IMR-90 (cell line): ENCODE measurements at regions not wholly inside any gene's neighbourhood (a gene's known extent, or its start where the extent isn't known, plus 50 kb on each side); places are given as distances from the start of the nearest gene placed in this dataset.

Source experiments
- ATAC-seq: fragments of 200-7000 bp; cut with Tn5 transposase; 2 replicates; pipeline ENCODE4 v1.9.1; 2020; ENCODE audit warnings: low read depth, mild to moderate bottlenecking, moderate library complexity
- BruUV-seq: library from RNA; stranded (reverse); fragments of 400-500 nt; replicated peaks from 2 replicates; lab custom pipeline; 2021; lab: Mats Ljungman, UMichigan
- CTCF ChIA-PET: fragments of 300-600 bp; formaldehyde crosslinking; extraction: SDS; loops from one replicate; lab custom pipeline; 2021; ENCODE audit warnings: antibody characterized with exemption; lab: Yijun Ruan, JAX
- POLR2A ChIA-PET: fragments of 300-600 bp; sonication (Branson Sonifier 250); formaldehyde crosslinking; loops from one replicate; lab custom pipeline; 2022; ENCODE audit warnings: antibody characterized with exemption; ENCODE audit not compliant: unreplicated experiment; lab: Charles Lee
- DNase-seq: peaks from one replicate; pipeline ENCODE4 v3.0.0; 2013
- H2AFZ ChIP-seq: replicated peaks from 2 replicates; pipeline ENCODE3; 2013; ENCODE audit warnings: low read length, mild to moderate bottlenecking; ENCODE audit not compliant: poor library complexity
- H2AK5ac ChIP-seq: 2 replicates; pipeline ENCODE4 v1.6.1; 2013; ENCODE audit warnings: low read depth, low read length, inconsistent platforms
- H2AK9ac ChIP-seq: replicated peaks from 2 replicates; pipeline ENCODE3; 2013; ENCODE audit warnings: mild to moderate bottlenecking, low read depth, low read length, moderate library complexity; ENCODE audit not compliant: poor library complexity
- H2BK120ac ChIP-seq: 2 replicates; pipeline ENCODE4 v1.6.1; 2013; ENCODE audit warnings: low read depth, low read length, inconsistent platforms
- H2BK15ac ChIP-seq: 3 replicates; pipeline ENCODE4 v1.6.1; 2013; ENCODE audit warnings: low read depth, low read length, inconsistent platforms
- H2BK20ac ChIP-seq: 2 replicates; pipeline ENCODE4 v1.6.1; 2013; ENCODE audit warnings: low read depth, mild to moderate bottlenecking, inconsistent platforms, low read length, moderate library complexity
- H2BK5ac ChIP-seq: 2 replicates; pipeline ENCODE4 v1.6.1; 2013; ENCODE audit warnings: mild to moderate bottlenecking, low read depth, low read length, inconsistent platforms; ENCODE audit not compliant: poor library complexity, severe bottlenecking
- H3K14ac ChIP-seq: replicated peaks from 2 replicates; pipeline ENCODE4 v1.6.1; 2013; ENCODE audit warnings: low read depth, low read length, inconsistent platforms
- H3K18ac ChIP-seq: 2 replicates; pipeline ENCODE4 v1.6.1; 2013; ENCODE audit warnings: low read depth, low read length, control low read depth
- H3K23ac ChIP-seq: 2 replicates; pipeline ENCODE4 v1.6.1; 2013; ENCODE audit warnings: low read depth, low read length, inconsistent platforms
- H3K27ac ChIP-seq: 2 replicates; pipeline ENCODE4 v1.5.1; 2013; ENCODE audit warnings: mild to moderate bottlenecking, control low read depth, low read length; ENCODE audit not compliant: insufficient read depth
- H3K27me3 ChIP-seq: 2 replicates; pipeline ENCODE4 v1.6.1; 2013; ENCODE audit warnings: low read length; ENCODE audit not compliant: control insufficient read depth, insufficient read depth
- H3K36me3 ChIP-seq: 2 replicates; pipeline ENCODE4 v1.6.1; 2013; ENCODE audit warnings: low read length, mixed read lengths; ENCODE audit not compliant: control insufficient read depth, insufficient read depth
- H3K4ac ChIP-seq: 2 replicates; pipeline ENCODE4 v1.6.1; 2013; ENCODE audit warnings: low read depth, low read length, inconsistent platforms
- H3K4me1 ChIP-seq: 2 replicates; pipeline ENCODE4 v1.6.1; 2013; ENCODE audit warnings: low read length, mixed read lengths; ENCODE audit not compliant: control insufficient read depth, insufficient read depth
- H3K4me2 ChIP-seq: 2 replicates; pipeline ENCODE4 v1.6.1; 2013; ENCODE audit warnings: low read depth, mild to moderate bottlenecking, control low read depth, low read length, moderate library complexity
- H3K4me3 ChIP-seq: 2 replicates; pipeline ENCODE4 v1.5.1; 2013; ENCODE audit warnings: low read depth, mild to moderate bottlenecking, control low read depth, low read length, moderate library complexity; ENCODE audit not compliant: insufficient read depth
- H3K56ac ChIP-seq: 2 replicates; pipeline ENCODE4 v1.6.1; 2013; ENCODE audit warnings: low read length, inconsistent platforms; ENCODE audit not compliant: insufficient read depth; ENCODE audit errors: extremely low read depth
- H3K79me1 ChIP-seq, 2 experiments: 2 replicates each; pipeline ENCODE4 v1.6.1; 2013; ENCODE audit warnings: low read length in 2 of 2, inconsistent platforms in 1 of 2, low read depth in 1 of 2
- H3K9ac ChIP-seq: 2 replicates; pipeline ENCODE4 v1.6.1; 2013; ENCODE audit warnings: low read depth, low read length, control low read depth
- H3K9me1 ChIP-seq: 2 replicates; pipeline ENCODE4 v1.6.1; 2013; ENCODE audit warnings: low read length, inconsistent platforms; ENCODE audit not compliant: insufficient read depth
- H3K9me3 ChIP-seq: 2 replicates; pipeline ENCODE4 v1.6.1; 2013; ENCODE audit warnings: low read length; ENCODE audit not compliant: control insufficient read depth, insufficient read depth
- H4K20me1 ChIP-seq: 2 replicates; pipeline ENCODE4 v1.6.1; 2013; ENCODE audit warnings: low read length, inconsistent platforms; ENCODE audit not compliant: insufficient read depth
- H4K5ac ChIP-seq: 2 replicates; pipeline ENCODE4 v1.6.1; 2013; ENCODE audit warnings: mild to moderate bottlenecking, low read depth, low read length, control low read depth
- H4K8ac ChIP-seq, 2 experiments: 2 replicates each; pipeline ENCODE4 v1.6.1; 2013; ENCODE audit warnings: low read depth in 2 of 2, low read length in 2 of 2, control low read depth in 1 of 2, inconsistent platforms in 1 of 2
- H4K91ac ChIP-seq: 2 replicates; pipeline ENCODE4 v1.6.1; 2013; ENCODE audit warnings: low read depth, low read length, inconsistent platforms; ENCODE audit not compliant: insufficient read depth
- BHLHE40 ChIP-seq: fragments of 150-350 bp; IDR thresholded peaks from 2 replicates; pipeline ENCODE4 v1.6.1; 2016; ENCODE audit warnings: mild to moderate bottlenecking, low read depth, low read length
- WGBS, 2 experiments: methylation state at CpG; one replicate each; pipeline versions ENCODE4 v1.1.5 to v1.1.7; 2013; ENCODE audit warnings: missing lambda C conversion rate in 2 of 2; ENCODE audit not compliant: insufficient read length in 1 of 2; ENCODE audit errors: extremely low coverage in 2 of 2; 5-methylcytosine and 5-hydroxymethylcytosine counted together
- dilution Hi-C: fragments of 300-500 bp; cut with HindIII; formaldehyde crosslinking; loops from one replicate; pipeline ENCODE4 v1.14.3; 2018; ENCODE audit warnings: low sequenced_read_pairs; ENCODE audit not compliant: unreplicated experiment
- in situ Hi-C: fragments of 300-500 bp; cut with MboI; formaldehyde crosslinking; loops from 3 replicates; pipeline ENCODE4 v1.14.3; 2019; ENCODE audit warnings: low sequenced_read_pairs, inconsistent platforms, mixed read lengths
- intact Hi-C: fragments of 100-400 bp; cut with micrococcal nuclease; formaldehyde crosslinking; loops from 2 replicates; pipeline ENCODE4 v1.10.0; 2022

DNA sequence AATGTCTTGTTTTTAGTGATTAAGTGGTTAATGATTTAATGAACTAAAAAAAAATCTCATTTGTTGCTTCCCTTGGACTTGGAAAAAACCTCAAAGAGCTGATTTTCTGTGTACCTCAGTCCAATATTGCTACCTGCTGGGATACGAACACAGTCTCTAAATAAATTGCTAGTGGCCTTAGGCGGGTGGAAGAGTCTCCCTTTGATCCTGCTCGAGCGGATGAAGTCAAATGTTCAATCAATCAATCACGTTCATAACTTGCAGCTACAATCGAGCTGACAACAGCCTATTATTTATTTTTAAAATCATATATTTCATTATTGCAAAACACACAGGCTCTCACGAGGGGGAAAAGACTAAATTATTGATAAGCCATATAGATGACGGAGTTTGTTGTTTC, 57.3 kb upstream of the HABP2 start:
- Histone ChIP-seq H3K36me3 (no peaks in the 10 kb centered on the region), H3K4me1 (no peaks in the 10 kb centered on the region), H3K9me1 (no peaks in the 10 kb centered on the region), H4K8ac (no peak overlapping the region), H2AK5ac (no peak overlapping the region), H3K9me3 (0 out of 2 replicates have a peak, but pooled peaks cover 2% of the 10 kb centered on the region), H4K91ac (no peak overlapping the region), H2AFZ (no peak overlapping the region), H3K4me2 (no peak overlapping the region), H3K4me3 (no peak overlapping the region), H3K56ac (no peak overlapping the region), H2BK120ac (no peak overlapping the region), H3K9ac (no peak overlapping the region), H2BK5ac (no peak overlapping the region), H2BK20ac (no peak overlapping the region), H3K27me3 (no peaks in the 10 kb centered on the region), H3K14ac (no peak overlapping the region), H3K23ac (no peak overlapping the region), H3K4ac (no peak overlapping the region), H4K5ac (no peak overlapping the region), H3K27ac (no peak overlapping the region), H3K18ac (no peak overlapping the region), H2AK9ac (no peak overlapping the region), H2BK15ac (no peak overlapping the region), H4K20me1 (no peaks in the 10 kb centered on the region), H3K79me1 (no peaks in the 10 kb centered on the region)
- dilution Hi-C loops, result no loop called here
- intact Hi-C loops, result no loop called here
- ChIA-PET POLR2A (no interaction called here), CTCF (no interaction called here)
- BruUV-seq, result no TSS peak
- TF ChIP-seq BHLHE40, result no peak
- 30% methylated on average over 2 of the region's 8 CpGs; no CpG with 5 or more reads in 1 of the 2 experiments for WGBS, 2 experiments
- ATAC-seq (no peak), DNase-seq (no peak)
- in situ Hi-C loops, result no loop called here
